GM23338 (cell line): ENCODE measurements at regions not wholly inside any gene's neighbourhood (a gene's known extent, or its start where the extent isn't known, plus 50 kb on each side); places are given as distances from the start of the nearest gene placed in this dataset.

Source experiments
- ATAC-seq: fragments of 200-7000 bp; cut with Tn5 transposase; 3 replicates; pipeline ENCODE4 v1.9.1; 2020
- DNase-seq: peaks from one replicate; pipeline ENCODE4 v3.0.0-alpha.2; 2015; ENCODE audit warnings: low spot score
- H2AFZ ChIP-seq: fragments of 200-600 bp; sonication (generic); 2 replicates; pipeline ENCODE4 v1.8.0; 2016; ENCODE audit warnings: antibody characterized with exemption, mild to moderate bottlenecking, moderate library complexity
- H3F3A ChIP-seq: fragments of 200-600 bp; sonication (generic); replicated peaks from 2 replicates; pipeline ENCODE4 v1.8.0; 2017; ENCODE audit warnings: antibody characterized with exemption, mixed run types, low read depth
- H3K27ac ChIP-seq: fragments of 200-600 bp; sonication (generic); 2 replicates; pipeline ENCODE4 v1.6.1; 2016; ENCODE audit warnings: low read depth
- H3K27me3 ChIP-seq: fragments of 200-600 bp; sonication (generic); 2 replicates; pipeline ENCODE4 v1.8.0; 2016; ENCODE audit warnings: mild to moderate bottlenecking, mixed run types, moderate library complexity; ENCODE audit not compliant: insufficient read depth
- H3K36me3 ChIP-seq: fragments of 200-600 bp; sonication (generic); 2 replicates; pipeline ENCODE4 v1.8.0; 2016; ENCODE audit warnings: mild to moderate bottlenecking; ENCODE audit not compliant: insufficient read depth
- H3K4me1 ChIP-seq: fragments of 200-600 bp; sonication (generic); 2 replicates; pipeline ENCODE4 v1.8.0; 2016; ENCODE audit warnings: mild to moderate bottlenecking, moderate library complexity; ENCODE audit not compliant: insufficient read depth
- H3K4me2 ChIP-seq: fragments of 200-600 bp; sonication (generic); 2 replicates; pipeline ENCODE4 v1.7.1; 2017; ENCODE audit warnings: mixed run types
- H3K4me3 ChIP-seq: fragments of 200-600 bp; sonication (generic); 2 replicates; pipeline ENCODE4 v1.6.1; 2016; ENCODE audit warnings: mixed run types
- H3K79me2 ChIP-seq: fragments of 200-600 bp; sonication (generic); replicated peaks from 2 replicates; pipeline ENCODE4 v1.8.0; 2017; ENCODE audit warnings: mild to moderate bottlenecking; ENCODE audit not compliant: insufficient read depth
- H3K9me2 ChIP-seq: fragments of 200-600 bp; sonication (generic); 2 replicates; pipeline ENCODE4 v1.8.0; 2017; ENCODE audit not compliant: insufficient read depth
- H4K20me1 ChIP-seq: fragments of 200-600 bp; sonication (generic); replicated peaks from 2 replicates; pipeline ENCODE4 v1.8.0; 2017; ENCODE audit warnings: mild to moderate bottlenecking; ENCODE audit not compliant: insufficient read depth
- H3K27ac Mint-ChIP-seq: 2 replicates; pipeline ENCODE4 v1.8.0; 2020; ENCODE audit warnings: inconsistent platforms, mild to moderate bottlenecking, moderate library complexity, mixed read lengths
- H3K27me3 Mint-ChIP-seq: 3 replicates; pipeline ENCODE4 v1.8.0; 2022; ENCODE audit warnings: low read depth, mild to moderate bottlenecking, moderate library complexity, mixed read lengths, inconsistent platforms; ENCODE audit not compliant: insufficient read depth, poor library complexity
- H3K36me3 Mint-ChIP-seq: 3 replicates; pipeline ENCODE4 v1.8.0; 2021; ENCODE audit warnings: low read depth, mild to moderate bottlenecking, inconsistent platforms, moderate library complexity, mixed read lengths
- H3K4me1 Mint-ChIP-seq: 3 replicates; pipeline ENCODE4 v1.8.0; 2020; ENCODE audit warnings: mild to moderate bottlenecking, inconsistent platforms, mixed read lengths
- H3K4me3 Mint-ChIP-seq: 3 replicates; pipeline ENCODE4 v1.8.0; 2021; ENCODE audit warnings: moderate library complexity, mild to moderate bottlenecking, inconsistent platforms, mixed read lengths
- H3K9me3 Mint-ChIP-seq: 3 replicates; pipeline ENCODE4 v1.8.0; 2020; ENCODE audit warnings: moderate library complexity, mild to moderate bottlenecking, inconsistent platforms, mixed read lengths
- EZH2 ChIP-seq: fragments of 200-600 bp; sonication (generic); IDR thresholded peaks from one replicate; pipeline ENCODE4 v1.8.0; 2017; ENCODE audit warnings: antibody characterized with exemption, mild to moderate bottlenecking, low read depth; ENCODE audit not compliant: unreplicated experiment
- EZH2phosphoT487 ChIP-seq: fragments of 200-600 bp; sonication (generic); IDR thresholded peaks from one replicate; pipeline ENCODE4 v1.8.1; 2018; ENCODE audit warnings: antibody characterized with exemption; ENCODE audit not compliant: unreplicated experiment
- NANOG ChIP-seq: IDR thresholded peaks from 2 replicates; pipeline ENCODE4 v1.6.1; 2016; ENCODE audit warnings: antibody characterized with exemption, borderline replicate concordance
- POLR2AphosphoS5 ChIP-seq: IDR thresholded peaks from 2 replicates; pipeline ENCODE4 v1.6.1; 2016; ENCODE audit warnings: antibody characterized with exemption, low read depth
- STAT1 ChIP-seq: IDR thresholded peaks from one replicate; pipeline ENCODE4 v1.6.1; 2016; ENCODE audit warnings: antibody characterized with exemption; ENCODE audit not compliant: unreplicated experiment
- ZNF114 ChIP-seq: fragments of 250-450 bp; sonication (Bioruptor Pico); IDR thresholded peaks from 2 replicates; pipeline ENCODE4 v1.5.0; 2020; ENCODE audit warnings: mild to moderate bottlenecking, moderate library complexity
- TF ChIP-seq, protein P1 (sequence below), 2 experiments: fragments of 200-600 bp in 1 of 2; sonication (generic) in 1 of 2; conservative IDR thresholded peaks; 2 replicates each; pipeline versions ENCODE4 v1.5.1 to v1.6.1; 2016 to 2017; ENCODE audit warnings: antibody characterized with exemption in 2 of 2, low read depth in 2 of 2, mild to moderate bottlenecking in 2 of 2, moderate library complexity in 1 of 2
- TF ChIP-seq, protein P2 (sequence below): IDR thresholded peaks from 2 replicates; pipeline ENCODE4 v1.6.1; 2016; ENCODE audit warnings: antibody characterized with exemption
- TF ChIP-seq, protein P3 (sequence below): IDR thresholded peaks from one replicate; pipeline ENCODE4 v1.6.1; 2018; ENCODE audit warnings: antibody characterized with exemption; ENCODE audit not compliant: unreplicated experiment

DNA sequence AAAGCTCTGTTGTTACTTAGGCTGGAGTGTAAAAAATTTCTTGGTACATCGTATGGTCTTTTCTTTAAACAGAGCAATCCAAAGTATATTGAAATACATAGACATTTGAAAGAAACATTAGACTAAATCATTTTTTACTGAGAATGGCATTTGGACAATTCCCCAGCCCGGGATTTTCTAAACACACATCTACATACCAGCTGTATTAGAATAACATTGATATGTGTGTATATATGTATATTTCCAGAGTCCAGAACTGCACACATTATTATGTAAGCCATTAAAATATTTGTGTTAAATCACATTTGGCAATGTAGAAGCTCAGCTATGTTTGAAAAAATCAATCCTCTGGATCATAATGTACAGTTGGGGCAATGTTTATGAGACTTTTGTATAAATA is 1853.6 kb upstream of the LRRTM1 start:
- no peaks in the 10 kb centered on the region for H3K9me2 ChIP-seq
- no peak for DNase-seq

DNA sequence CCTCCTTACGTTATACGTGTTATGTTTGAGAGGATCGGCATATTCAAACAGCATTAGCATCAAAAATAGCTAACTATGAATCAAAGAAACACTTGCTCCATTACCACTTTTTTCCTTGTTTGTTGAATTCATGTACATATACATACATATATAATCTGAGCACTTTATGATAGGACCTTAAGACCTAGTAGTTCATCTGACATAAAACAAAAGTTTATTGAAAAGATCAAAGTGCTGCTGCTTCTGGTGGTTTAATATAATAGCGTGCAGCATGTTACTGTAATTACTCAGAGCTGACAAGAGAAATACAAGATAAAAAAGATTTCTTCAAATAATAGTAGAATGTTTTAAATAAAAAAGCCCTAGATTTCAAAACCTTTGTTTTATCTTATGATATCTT is 1850.9 kb upstream of the LRRTM1 start:
- H3K36me3 ChIP-seq, result no peaks in the 10 kb centered on the region
- H3K27me3 Mint-ChIP-seq, result no peaks in the 10 kb centered on the region
- no peaks in the 10 kb centered on the region for H3K4me1 ChIP-seq
- H3K27ac ChIP-seq, result no peak overlapping the region
- no peak overlapping the region for H3K4me3 Mint-ChIP-seq
- no peaks in the 10 kb centered on the region for H3K27me3 ChIP-seq
- ATAC-seq, result no peak
- no peak overlapping the region for H3K27ac Mint-ChIP-seq
- no peaks in the 10 kb centered on the region for H3K4me1 Mint-ChIP-seq
- H4K20me1 ChIP-seq, result no peaks in the 10 kb centered on the region
- no peaks in the 10 kb centered on the region for H3K36me3 Mint-ChIP-seq
- no peaks in the 10 kb centered on the region for H3K79me2 ChIP-seq
- no peaks in the 10 kb centered on the region; the same call in 2 of the 3 replicates for H3K9me3 Mint-ChIP-seq
- no peaks in the 10 kb centered on the region for H3F3A ChIP-seq
- no peak overlapping the region for H2AFZ ChIP-seq
- TF ChIP-seq ZNF114 (no peak), NANOG (no peak), EZH2 (no peak)
- TF ChIP-seq, protein P1, sequence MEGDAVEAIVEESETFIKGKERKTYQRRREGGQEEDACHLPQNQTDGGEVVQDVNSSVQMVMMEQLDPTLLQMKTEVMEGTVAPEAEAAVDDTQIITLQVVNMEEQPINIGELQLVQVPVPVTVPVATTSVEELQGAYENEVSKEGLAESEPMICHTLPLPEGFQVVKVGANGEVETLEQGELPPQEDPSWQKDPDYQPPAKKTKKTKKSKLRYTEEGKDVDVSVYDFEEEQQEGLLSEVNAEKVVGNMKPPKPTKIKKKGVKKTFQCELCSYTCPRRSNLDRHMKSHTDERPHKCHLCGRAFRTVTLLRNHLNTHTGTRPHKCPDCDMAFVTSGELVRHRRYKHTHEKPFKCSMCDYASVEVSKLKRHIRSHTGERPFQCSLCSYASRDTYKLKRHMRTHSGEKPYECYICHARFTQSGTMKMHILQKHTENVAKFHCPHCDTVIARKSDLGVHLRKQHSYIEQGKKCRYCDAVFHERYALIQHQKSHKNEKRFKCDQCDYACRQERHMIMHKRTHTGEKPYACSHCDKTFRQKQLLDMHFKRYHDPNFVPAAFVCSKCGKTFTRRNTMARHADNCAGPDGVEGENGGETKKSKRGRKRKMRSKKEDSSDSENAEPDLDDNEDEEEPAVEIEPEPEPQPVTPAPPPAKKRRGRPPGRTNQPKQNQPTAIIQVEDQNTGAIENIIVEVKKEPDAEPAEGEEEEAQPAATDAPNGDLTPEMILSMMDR (conservative IDR thresholded peaks at IDR 0.05; ENCODE audit: low read depth in 2 of 2), result no peak
- TF ChIP-seq, protein P2, sequence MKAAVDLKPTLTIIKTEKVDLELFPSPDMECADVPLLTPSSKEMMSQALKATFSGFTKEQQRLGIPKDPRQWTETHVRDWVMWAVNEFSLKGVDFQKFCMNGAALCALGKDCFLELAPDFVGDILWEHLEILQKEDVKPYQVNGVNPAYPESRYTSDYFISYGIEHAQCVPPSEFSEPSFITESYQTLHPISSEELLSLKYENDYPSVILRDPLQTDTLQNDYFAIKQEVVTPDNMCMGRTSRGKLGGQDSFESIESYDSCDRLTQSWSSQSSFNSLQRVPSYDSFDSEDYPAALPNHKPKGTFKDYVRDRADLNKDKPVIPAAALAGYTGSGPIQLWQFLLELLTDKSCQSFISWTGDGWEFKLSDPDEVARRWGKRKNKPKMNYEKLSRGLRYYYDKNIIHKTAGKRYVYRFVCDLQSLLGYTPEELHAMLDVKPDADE, result no peak
- no peaks in the 10 kb centered on the region for H3K9me2 ChIP-seq
- H3K4me3 ChIP-seq, result no peak overlapping the region
- no peak overlapping the region for H3K4me2 ChIP-seq
- DNase-seq, result no peak

More for the DNA sequence above, 1853.6 kb upstream of the LRRTM1 start:
- Mint-ChIP-seq H3K9me3 (no peaks in the 10 kb centered on the region), H3K27ac (no peak overlapping the region), H3K36me3 (no peaks in the 10 kb centered on the region), H3K27me3 (no peaks in the 10 kb centered on the region), H3K4me1 (peaks cover 4% of the 10 kb centered on the region), H3K4me3 (no peak overlapping the region)
- TF ChIP-seq, protein P3, sequence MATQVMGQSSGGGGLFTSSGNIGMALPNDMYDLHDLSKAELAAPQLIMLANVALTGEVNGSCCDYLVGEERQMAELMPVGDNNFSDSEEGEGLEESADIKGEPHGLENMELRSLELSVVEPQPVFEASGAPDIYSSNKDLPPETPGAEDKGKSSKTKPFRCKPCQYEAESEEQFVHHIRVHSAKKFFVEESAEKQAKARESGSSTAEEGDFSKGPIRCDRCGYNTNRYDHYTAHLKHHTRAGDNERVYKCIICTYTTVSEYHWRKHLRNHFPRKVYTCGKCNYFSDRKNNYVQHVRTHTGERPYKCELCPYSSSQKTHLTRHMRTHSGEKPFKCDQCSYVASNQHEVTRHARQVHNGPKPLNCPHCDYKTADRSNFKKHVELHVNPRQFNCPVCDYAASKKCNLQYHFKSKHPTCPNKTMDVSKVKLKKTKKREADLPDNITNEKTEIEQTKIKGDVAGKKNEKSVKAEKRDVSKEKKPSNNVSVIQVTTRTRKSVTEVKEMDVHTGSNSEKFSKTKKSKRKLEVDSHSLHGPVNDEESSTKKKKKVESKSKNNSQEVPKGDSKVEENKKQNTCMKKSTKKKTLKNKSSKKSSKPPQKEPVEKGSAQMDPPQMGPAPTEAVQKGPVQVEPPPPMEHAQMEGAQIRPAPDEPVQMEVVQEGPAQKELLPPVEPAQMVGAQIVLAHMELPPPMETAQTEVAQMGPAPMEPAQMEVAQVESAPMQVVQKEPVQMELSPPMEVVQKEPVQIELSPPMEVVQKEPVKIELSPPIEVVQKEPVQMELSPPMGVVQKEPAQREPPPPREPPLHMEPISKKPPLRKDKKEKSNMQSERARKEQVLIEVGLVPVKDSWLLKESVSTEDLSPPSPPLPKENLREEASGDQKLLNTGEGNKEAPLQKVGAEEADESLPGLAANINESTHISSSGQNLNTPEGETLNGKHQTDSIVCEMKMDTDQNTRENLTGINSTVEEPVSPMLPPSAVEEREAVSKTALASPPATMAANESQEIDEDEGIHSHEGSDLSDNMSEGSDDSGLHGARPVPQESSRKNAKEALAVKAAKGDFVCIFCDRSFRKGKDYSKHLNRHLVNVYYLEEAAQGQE, result no peak
- TF ChIP-seq, protein P2, result no peak
- TF ChIP-seq EZH2phosphoT487, result no peak
- no peak for TF ChIP-seq POLR2AphosphoS5
- no peak for TF ChIP-seq STAT1
- TF ChIP-seq ZNF114, result no peak
- no peak for TF ChIP-seq EZH2
- H3K36me3 ChIP-seq, result no peaks in the 10 kb centered on the region
- H4K20me1 ChIP-seq, result no peaks in the 10 kb centered on the region
- H3K79me2 ChIP-seq, result no peaks in the 10 kb centered on the region
- H3K4me2 ChIP-seq, result no peak overlapping the region
- H3K4me3 ChIP-seq, result no peak overlapping the region
- H3K27me3 ChIP-seq, result no peaks in the 10 kb centered on the region
- no peaks in the 10 kb centered on the region for H3F3A ChIP-seq
- no peaks in the 10 kb centered on the region for H3K4me1 ChIP-seq
- no peak overlapping the region for H2AFZ ChIP-seq
- ATAC-seq, result no peak
- no peak overlapping the region for H3K27ac ChIP-seq
